GM04503 (cell line): ENCODE measurements at regions not wholly inside any gene's neighbourhood (a gene's known extent, or its start where the extent isn't known, plus 50 kb on each side); places are given as distances from the start of the nearest gene placed in this dataset.
"Not testable (repeated sequence)": the region's sequence is repeated elsewhere in the genome, so short reads cannot be mapped to it uniquely, and the experiment has no call there.

Experiments used
- DNase-seq: peaks from one replicate; pipeline ENCODE4 v3.0.0-alpha.2; 2012; ENCODE audit warnings: low read depth

- DNase-seq: no peak
Observed at GRCh38 chr4:170990989-170991589, 822.1 kb upstream of the GALNTL6 start.

GRCh38 chr4:170988446-170988845 is 824.8 kb upstream of the GALNTL6 start:
- DNase-seq: no peak

GRCh38 chr4:170979736-170980135 is 833.5 kb upstream of the GALNTL6 start:
- DNase-seq: no peak

GRCh38 chr4:170978990-170979389 is 834.2 kb upstream of the GALNTL6 start:
- no peak for DNase-seq

- DNase-seq: no peak
Observed at GRCh38 chr4:170949084-170949483, 859.3 kb upstream of the AADAT start.

GRCh38 chr4:170940043-170940724 is 850.4 kb upstream of the AADAT start:
- DNase-seq: no peak

GRCh38 chr4:170938588-170938987 is 848.8 kb upstream of the AADAT start:
- no peak for DNase-seq

- DNase-seq: no peak
Observed at GRCh38 chr4:170931321-170931720, 841.6 kb upstream of the AADAT start.

GRCh38 chr4:170888660-170889059 is 798.9 kb upstream of the AADAT start:
- DNase-seq: no peak

- no peak for DNase-seq
Observed at GRCh38 chr4:170887396-170887795, 797.6 kb upstream of the AADAT start.

- no peak for DNase-seq
Observed at GRCh38 chr4:170884969-170885570, 795.3 kb upstream of the AADAT start.

- DNase-seq: not testable (repeated sequence)
Observed at GRCh38 chr4:170881646-170882045, 791.9 kb upstream of the AADAT start.

GRCh38 chr4:170875868-170876267 is 786.1 kb upstream of the AADAT start:
- DNase-seq: no peak

GRCh38 chr4:170872794-170873193 is 783.0 kb upstream of the AADAT start:
- DNase-seq: no peak

GRCh38 chr4:170868170-170868569 is 778.4 kb upstream of the AADAT start:
- no peak for DNase-seq

- DNase-seq: no peak
Observed at GRCh38 chr4:170854097-170854496, 764.3 kb upstream of the AADAT start.

- no peak for DNase-seq
Observed at GRCh38 chr4:170853422-170854021, 763.8 kb upstream of the AADAT start.

- DNase-seq: no peak
Observed at GRCh38 chr4:170849969-170850368, 760.2 kb upstream of the AADAT start.

- DNase-seq: no peak
Observed at GRCh38 chr4:170827562-170828274, 738.0 kb upstream of the AADAT start.

- no peak for DNase-seq
Observed at GRCh38 chr4:170818786-170819185, 729.0 kb upstream of the AADAT start.

- no peak for DNase-seq
Observed at GRCh38 chr4:170805352-170805751, 715.6 kb upstream of the AADAT start.

- DNase-seq: no peak
Observed at GRCh38 chr4:170804930-170805329, 715.2 kb upstream of the AADAT start.

- no peak for DNase-seq
Observed at GRCh38 chr4:170803492-170803891, 713.7 kb upstream of the AADAT start.
